ENCODE measurements at regions not wholly inside any gene's neighbourhood (a gene's known extent, or its start where the extent isn't known, plus 50 kb on each side); places are given as distances from the start of the nearest gene placed in this dataset.

DNA sequence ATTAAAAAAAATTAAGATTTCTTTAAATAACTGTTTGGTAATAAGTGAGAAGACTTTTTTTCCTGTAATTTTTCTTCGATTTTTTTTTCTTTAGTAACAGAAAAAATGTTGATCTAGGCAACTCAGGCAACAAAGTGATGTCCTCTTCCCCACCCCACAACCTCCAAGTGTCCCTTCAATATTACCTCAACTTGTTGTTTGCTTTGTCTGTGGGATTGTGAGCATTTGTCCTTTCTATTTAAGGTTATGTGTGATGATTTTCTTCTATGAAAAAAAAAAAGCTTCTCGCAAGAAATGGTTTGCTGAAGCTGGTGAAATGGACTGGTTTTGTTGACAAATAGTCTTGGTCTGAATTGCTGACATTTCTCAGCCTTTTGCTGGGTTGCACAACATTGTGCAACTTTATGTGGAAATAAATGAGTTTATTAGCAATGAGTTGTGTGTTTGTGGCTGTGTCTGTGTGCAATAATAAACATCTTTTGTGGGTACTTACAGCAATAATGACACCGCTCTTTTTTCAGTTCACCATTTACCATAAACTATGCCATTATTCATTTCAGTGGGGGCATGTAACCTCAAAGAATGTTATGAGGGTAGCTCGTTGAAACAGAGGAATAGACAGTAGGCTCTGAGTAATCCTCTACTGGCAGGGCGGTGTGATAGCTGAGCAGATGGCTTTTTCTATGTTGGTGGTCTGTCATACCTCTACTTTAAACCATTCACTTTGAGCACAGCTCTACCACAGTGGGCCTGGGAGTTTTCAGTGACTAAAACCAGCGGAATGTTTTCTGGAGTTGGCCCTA, 218.4 kb downstream of the HLX start:
- DNase-seq (ENCODE audit: low spot score) = no peak
- Mint-ChIP-seq H3K4me3 (ENCODE audit: unreplicated experiment) (no peak overlapping the region), H3K27ac (ENCODE audit: unreplicated experiment) (peak overlapping the region; percentile 25), H3K4me1 (ENCODE audit: low read depth) (peaks cover 35% of the 10 kb centered on the region), H3K27me3 (ENCODE audit: low read depth) (no peaks in the 10 kb centered on the region), H3K36me3 (ENCODE audit: low read depth) (no peaks in the 10 kb centered on the region), H3K9me3 (ENCODE audit: low read depth) (peaks cover 5% of the 10 kb centered on the region)
- TF ChIP-seq, protein P1, sequence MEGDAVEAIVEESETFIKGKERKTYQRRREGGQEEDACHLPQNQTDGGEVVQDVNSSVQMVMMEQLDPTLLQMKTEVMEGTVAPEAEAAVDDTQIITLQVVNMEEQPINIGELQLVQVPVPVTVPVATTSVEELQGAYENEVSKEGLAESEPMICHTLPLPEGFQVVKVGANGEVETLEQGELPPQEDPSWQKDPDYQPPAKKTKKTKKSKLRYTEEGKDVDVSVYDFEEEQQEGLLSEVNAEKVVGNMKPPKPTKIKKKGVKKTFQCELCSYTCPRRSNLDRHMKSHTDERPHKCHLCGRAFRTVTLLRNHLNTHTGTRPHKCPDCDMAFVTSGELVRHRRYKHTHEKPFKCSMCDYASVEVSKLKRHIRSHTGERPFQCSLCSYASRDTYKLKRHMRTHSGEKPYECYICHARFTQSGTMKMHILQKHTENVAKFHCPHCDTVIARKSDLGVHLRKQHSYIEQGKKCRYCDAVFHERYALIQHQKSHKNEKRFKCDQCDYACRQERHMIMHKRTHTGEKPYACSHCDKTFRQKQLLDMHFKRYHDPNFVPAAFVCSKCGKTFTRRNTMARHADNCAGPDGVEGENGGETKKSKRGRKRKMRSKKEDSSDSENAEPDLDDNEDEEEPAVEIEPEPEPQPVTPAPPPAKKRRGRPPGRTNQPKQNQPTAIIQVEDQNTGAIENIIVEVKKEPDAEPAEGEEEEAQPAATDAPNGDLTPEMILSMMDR (IDR thresholded peaks at IDR 0.05) = no peak

DNA sequence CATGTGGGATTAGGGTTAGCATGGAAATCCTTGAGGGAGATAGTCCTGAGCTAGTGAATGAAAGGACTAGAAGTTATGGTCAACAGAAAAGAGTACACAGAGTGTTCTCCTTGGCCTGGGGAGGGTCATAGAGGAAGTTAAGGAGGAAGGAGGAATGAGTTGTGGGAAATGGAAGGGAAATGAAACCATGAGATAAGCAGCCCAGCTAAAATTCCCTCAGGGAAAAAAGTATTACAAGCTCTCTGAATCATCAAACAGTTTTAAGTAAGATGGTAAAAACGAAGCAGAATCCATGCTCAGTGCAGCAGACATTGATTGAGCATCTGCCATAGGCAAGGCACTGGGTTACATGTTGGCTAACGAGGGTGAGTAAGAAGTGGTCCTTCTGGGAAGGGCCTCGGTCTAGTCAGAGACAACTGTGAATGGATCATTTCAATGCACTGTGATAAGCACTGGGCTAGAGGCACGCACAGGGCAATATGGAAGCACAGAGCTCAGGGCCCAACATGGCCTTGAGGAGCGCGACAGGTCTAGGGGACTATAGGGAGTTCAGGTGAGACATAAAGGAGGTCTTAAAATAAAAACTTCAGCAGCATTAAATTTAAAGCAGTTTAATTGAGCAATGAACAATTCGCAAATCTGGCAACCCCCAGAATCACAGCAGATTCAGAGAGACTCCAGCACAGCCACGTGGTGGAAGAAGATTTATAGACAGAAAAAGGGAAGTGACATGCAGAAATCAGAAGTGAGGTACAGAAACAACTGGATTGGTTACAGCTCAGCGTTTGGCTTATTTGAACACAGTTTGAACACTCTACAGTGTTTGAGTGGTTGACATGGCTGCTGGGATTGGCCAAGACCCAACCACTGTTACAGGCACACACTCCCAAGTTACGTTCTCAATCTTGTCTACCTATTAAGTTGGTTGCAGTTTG, 219.5 kb downstream of the HLX start:
- Mint-ChIP-seq H3K27me3 (ENCODE audit: low read depth) (no peaks in the 10 kb centered on the region), H3K36me3 (ENCODE audit: low read depth) (no peaks in the 10 kb centered on the region), H3K27ac (ENCODE audit: unreplicated experiment) (no peak overlapping the region), H3K4me1 (ENCODE audit: low read depth) (peaks cover 33% of the 10 kb centered on the region), H3K4me3 (ENCODE audit: unreplicated experiment) (no peak overlapping the region), H3K9me3 (ENCODE audit: low read depth) (peaks cover 5% of the 10 kb centered on the region)
- TF ChIP-seq, protein P1 (IDR thresholded peaks at IDR 0.05) = no peak
- no peak for DNase-seq (ENCODE audit: low spot score)

DNA sequence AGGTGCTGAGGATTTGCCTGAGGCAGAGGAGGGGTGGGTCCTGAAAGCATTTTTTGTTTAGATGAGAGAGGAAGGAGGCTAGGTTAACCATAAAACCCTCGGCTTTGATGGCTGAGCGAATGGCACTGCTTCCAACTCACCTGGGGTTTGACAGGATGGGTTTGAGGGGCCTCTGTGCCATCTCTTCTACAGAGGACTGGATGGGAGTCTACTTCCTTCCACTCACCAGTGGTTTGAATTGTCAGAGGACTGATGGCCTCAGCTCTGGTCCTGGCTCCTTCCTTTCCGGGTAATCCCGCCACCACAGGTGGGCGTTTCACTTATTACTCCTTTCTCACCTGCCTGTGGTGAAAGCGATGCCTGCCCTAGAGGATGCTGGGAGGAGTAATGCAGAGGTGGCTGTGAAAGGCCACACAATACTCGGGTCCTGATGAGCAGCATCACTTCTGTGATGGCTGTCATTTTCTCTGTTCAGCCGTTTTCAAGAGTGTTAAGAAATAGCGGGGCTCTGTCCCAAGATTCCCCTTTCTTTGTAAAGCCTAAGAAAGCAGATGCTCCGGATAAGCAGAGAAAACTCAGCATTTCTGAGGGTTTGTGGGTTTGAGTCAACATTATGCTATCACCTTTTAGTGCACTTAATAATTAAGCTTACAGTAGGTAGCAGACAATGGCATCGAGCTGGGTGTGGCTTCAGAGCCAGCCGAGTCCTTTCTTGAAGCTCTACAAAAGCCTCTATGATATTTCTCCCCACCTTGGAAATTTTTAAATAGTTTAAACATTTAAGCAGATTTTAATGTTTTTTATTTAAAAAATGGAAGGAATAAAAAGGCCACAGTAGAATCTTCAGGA, 220.7 kb downstream of the HLX start:
- Mint-ChIP-seq H3K36me3 (ENCODE audit: low read depth) (no peaks in the 10 kb centered on the region), H3K4me1 (ENCODE audit: low read depth) (peaks cover 25% of the 10 kb centered on the region), H3K9me3 (ENCODE audit: low read depth) (peaks cover 4% of the 10 kb centered on the region), H3K27ac (ENCODE audit: unreplicated experiment) (no peak overlapping the region), H3K27me3 (ENCODE audit: low read depth) (no peaks in the 10 kb centered on the region), H3K4me3 (ENCODE audit: unreplicated experiment) (no peak overlapping the region)
- no peak for DNase-seq (ENCODE audit: low spot score)
- TF ChIP-seq, protein P1 (IDR thresholded peaks at IDR 0.05) = no peak

DNA sequence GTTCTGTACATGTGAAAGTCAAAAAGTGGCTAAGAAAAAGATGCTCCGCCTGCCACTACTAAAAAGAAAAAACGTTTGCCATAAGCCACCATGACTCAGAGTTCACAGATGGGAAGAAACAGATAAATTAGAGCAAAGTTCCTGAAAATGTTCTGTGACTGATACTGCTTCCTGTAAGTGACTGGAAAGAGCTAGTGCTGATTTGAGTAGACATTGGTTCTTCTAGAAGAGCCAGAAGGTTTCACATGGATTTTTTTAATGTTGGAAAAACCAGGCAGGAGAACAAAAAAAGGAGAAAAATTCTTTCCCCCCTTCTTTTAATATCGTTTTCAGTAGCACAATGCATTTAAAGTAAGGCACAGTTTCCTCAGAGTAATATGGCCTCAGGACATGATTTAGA, 221.4 kb downstream of the HLX start:
- TF ChIP-seq, protein P1 (IDR thresholded peaks at IDR 0.05) = no peak
- no peak overlapping the region for H3K27ac Mint-ChIP-seq (ENCODE audit: unreplicated experiment)
- no peak overlapping the region for H3K4me3 Mint-ChIP-seq (ENCODE audit: unreplicated experiment)
- H3K4me1 Mint-ChIP-seq (ENCODE audit: low read depth) = peaks cover 25% of the 10 kb centered on the region
- H3K36me3 Mint-ChIP-seq (ENCODE audit: low read depth) = no peaks in the 10 kb centered on the region
- no peaks in the 10 kb centered on the region for H3K27me3 Mint-ChIP-seq (ENCODE audit: low read depth)
- H3K9me3 Mint-ChIP-seq (ENCODE audit: low read depth) = peaks cover 3% of the 10 kb centered on the region
- no peak for DNase-seq (ENCODE audit: low spot score)
